Smooth muscle cell (in vitro differentiated cells): ENCODE measurements at regions not wholly inside any gene's neighbourhood (a gene's known extent, or its start where the extent isn't known, plus 50 kb on each side); places are given as distances from the start of the nearest gene placed in this dataset.
"Not testable (repeated sequence)": the region's sequence is repeated elsewhere in the genome, so short reads cannot be mapped to it uniquely, and the experiment has no call there.

Experiments used
- DNase-seq: peaks from one replicate; lab custom pipeline; 2025; ENCODE audit not compliant: unreplicated experiment; lab: John Stamatoyannopoulos, UW
- H2AFZ ChIP-seq: fragments of 200-600 bp; sonication (generic); 2 replicates; pipeline ENCODE4 v1.6.0; 2016; ENCODE audit warnings: antibody characterized with exemption, low read depth, mild to moderate bottlenecking
- H3F3A ChIP-seq: fragments of 200-600 bp; sonication (generic); 2 replicates; pipeline ENCODE4 v1.6.0; 2017; ENCODE audit warnings: antibody characterized with exemption, low read depth
- H3K27ac ChIP-seq: fragments of 200-600 bp; sonication (generic); 2 replicates; pipeline ENCODE4 v1.5.1; 2016; ENCODE audit warnings: low read depth, mild to moderate bottlenecking
- H3K27me3 ChIP-seq: fragments of 200-600 bp; sonication (generic); 2 replicates; pipeline ENCODE4 v1.6.1; 2016; ENCODE audit warnings: low read depth, mild to moderate bottlenecking
- H3K36me3 ChIP-seq: fragments of 200-600 bp; sonication (generic); 2 replicates; pipeline ENCODE4 v1.5.1; 2016; ENCODE audit warnings: low read depth
- H3K4me1 ChIP-seq: fragments of 200-600 bp; sonication (generic); 2 replicates; pipeline ENCODE4 v1.5.1; 2016; ENCODE audit warnings: low read depth
- H3K4me2 ChIP-seq: fragments of 200-600 bp; sonication (generic); 2 replicates; pipeline ENCODE4 v1.6.0; 2016; ENCODE audit warnings: mild to moderate bottlenecking
- H3K4me3 ChIP-seq: fragments of 200-600 bp; sonication (generic); 2 replicates; pipeline ENCODE4 v1.5.1; 2016; ENCODE audit warnings: mild to moderate bottlenecking
- H3K79me2 ChIP-seq: fragments of 200-600 bp; sonication (generic); 2 replicates; pipeline ENCODE4 v1.6.0; 2016; ENCODE audit warnings: low read depth, mild to moderate bottlenecking
- H3K9ac ChIP-seq: fragments of 200-600 bp; sonication (generic); 2 replicates; pipeline ENCODE4 v1.6.0; 2016; ENCODE audit warnings: low read depth
- H3K9me3 ChIP-seq: fragments of 200-600 bp; sonication (generic); replicated peaks from 2 replicates; pipeline ENCODE4 v1.5.1; 2016; ENCODE audit warnings: low read depth
- H4K20me1 ChIP-seq: fragments of 200-600 bp; sonication (generic); 2 replicates; pipeline ENCODE4 v1.6.0; 2016; ENCODE audit warnings: low read depth
- WGBS: methylation state at CpG from one replicate; pipeline ENCODE4 v1.1.7; 2016; ENCODE audit warnings: low lambda C conversion rate; 5-methylcytosine and 5-hydroxymethylcytosine counted together
- TF ChIP-seq, protein P1 (sequence below): fragments of 200-600 bp; sonication (generic); IDR thresholded peaks from 2 replicates; pipeline ENCODE4 v1.5.1; 2017; ENCODE audit warnings: borderline replicate concordance, mild to moderate bottlenecking, antibody characterized with exemption; ENCODE audit not compliant: insufficient read depth, poor library complexity, severe bottlenecking

DNA sequence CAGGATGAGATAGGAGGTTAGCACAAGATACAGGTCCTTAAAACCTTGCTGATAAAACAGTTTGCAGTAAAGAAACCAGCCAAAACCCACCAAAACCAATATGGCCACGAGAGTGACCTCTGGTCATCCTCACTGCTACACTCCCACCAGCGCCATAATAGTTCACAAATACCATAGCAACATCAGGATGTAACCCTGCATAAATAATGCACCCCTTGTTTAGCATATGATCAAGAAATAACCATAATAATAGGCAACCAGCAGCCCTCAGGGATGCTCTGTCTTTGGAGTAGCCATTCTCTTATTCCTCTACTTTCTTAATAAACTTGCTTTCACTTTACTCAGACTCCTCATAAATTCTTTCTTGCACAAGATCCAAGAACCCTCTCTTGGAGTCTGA, 86.9 kb upstream of the PRSS3 start:
- Histone ChIP-seq H4K20me1 (no peaks in the 10 kb centered on the region), H2AFZ (no peak overlapping the region), H3K79me2 (no peaks in the 10 kb centered on the region), H3K9me3 (no peaks in the 10 kb centered on the region), H3K36me3 (no peaks in the 10 kb centered on the region), H3F3A (no peaks in the 10 kb centered on the region), H3K27me3 (no peaks in the 10 kb centered on the region), H3K27ac (no peak overlapping the region), H3K4me1 (no peaks in the 10 kb centered on the region), H3K4me2 (no peak overlapping the region), H3K4me3 (no peak overlapping the region), H3K9ac (no peak overlapping the region)
- DNase-seq: no peak
- WGBS: 67% methylated on average over 2 of the region's 2 CpGs
- TF ChIP-seq, protein P1, sequence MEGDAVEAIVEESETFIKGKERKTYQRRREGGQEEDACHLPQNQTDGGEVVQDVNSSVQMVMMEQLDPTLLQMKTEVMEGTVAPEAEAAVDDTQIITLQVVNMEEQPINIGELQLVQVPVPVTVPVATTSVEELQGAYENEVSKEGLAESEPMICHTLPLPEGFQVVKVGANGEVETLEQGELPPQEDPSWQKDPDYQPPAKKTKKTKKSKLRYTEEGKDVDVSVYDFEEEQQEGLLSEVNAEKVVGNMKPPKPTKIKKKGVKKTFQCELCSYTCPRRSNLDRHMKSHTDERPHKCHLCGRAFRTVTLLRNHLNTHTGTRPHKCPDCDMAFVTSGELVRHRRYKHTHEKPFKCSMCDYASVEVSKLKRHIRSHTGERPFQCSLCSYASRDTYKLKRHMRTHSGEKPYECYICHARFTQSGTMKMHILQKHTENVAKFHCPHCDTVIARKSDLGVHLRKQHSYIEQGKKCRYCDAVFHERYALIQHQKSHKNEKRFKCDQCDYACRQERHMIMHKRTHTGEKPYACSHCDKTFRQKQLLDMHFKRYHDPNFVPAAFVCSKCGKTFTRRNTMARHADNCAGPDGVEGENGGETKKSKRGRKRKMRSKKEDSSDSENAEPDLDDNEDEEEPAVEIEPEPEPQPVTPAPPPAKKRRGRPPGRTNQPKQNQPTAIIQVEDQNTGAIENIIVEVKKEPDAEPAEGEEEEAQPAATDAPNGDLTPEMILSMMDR: no peak

DNA sequence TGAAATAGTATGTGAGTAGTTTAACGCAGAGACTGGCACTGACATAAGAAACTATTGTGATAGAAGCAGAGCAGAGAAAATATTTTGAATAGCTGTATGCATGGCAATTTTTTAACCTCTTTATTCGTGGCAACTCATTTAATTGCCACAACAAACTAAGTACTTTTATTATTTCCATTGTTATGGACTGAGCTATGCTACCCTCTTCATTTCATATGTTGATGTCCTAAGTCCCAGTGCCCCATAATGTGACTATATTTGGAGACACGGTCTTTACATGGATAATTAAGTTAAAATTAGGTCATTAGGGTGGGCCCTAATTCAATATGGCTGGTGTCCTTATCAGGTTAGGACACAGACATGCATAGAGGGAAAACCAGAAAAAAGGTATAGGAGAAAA, 86.1 kb upstream of the PRSS3 start:
- Histone ChIP-seq H3K27ac (no peak overlapping the region), H3K4me3 (no peak overlapping the region), H4K20me1 (no peaks in the 10 kb centered on the region), H3K36me3 (no peaks in the 10 kb centered on the region), H3K4me2 (no peak overlapping the region), H3K9me3 (no peaks in the 10 kb centered on the region), H2AFZ (no peak overlapping the region), H3K79me2 (no peaks in the 10 kb centered on the region), H3F3A (no peaks in the 10 kb centered on the region), H3K9ac (no peak overlapping the region), H3K4me1 (no peaks in the 10 kb centered on the region), H3K27me3 (no peaks in the 10 kb centered on the region)
- 64% methylated on average over 3 of the region's 3 CpGs for WGBS
- no peak for DNase-seq
- TF ChIP-seq, protein P1: no peak

DNA sequence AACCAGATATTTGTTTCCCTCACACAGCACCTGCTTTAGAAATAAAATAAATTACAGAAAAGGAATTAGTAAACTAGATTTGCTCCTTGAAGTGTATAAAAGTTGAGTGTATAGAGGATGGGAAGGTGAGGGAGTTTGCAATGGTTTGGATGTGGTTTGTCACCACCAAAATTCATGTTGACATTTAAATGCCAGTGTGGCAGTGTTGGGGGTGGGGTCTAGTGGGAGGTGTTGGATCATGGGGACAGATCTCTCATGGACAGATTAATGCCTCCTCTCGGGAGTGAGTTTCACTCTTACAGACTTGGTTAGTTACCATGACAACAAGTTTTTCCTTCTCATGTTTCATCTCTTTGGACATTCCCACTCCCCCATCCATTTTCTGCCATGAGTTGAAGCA, 83.9 kb upstream of the PRSS3 start:
- not testable (repeated sequence) for H3F3A ChIP-seq, H3K27ac ChIP-seq, H3K4me2 ChIP-seq, H3K4me1 ChIP-seq, DNase-seq, H3K27me3 ChIP-seq, H4K20me1 ChIP-seq, H3K9me3 ChIP-seq, H3K4me3 ChIP-seq, H3K9ac ChIP-seq, H3K36me3 ChIP-seq, H2AFZ ChIP-seq, H3K79me2 ChIP-seq
- 50% methylated on average over 1 of the region's 1 CpG for WGBS

DNA sequence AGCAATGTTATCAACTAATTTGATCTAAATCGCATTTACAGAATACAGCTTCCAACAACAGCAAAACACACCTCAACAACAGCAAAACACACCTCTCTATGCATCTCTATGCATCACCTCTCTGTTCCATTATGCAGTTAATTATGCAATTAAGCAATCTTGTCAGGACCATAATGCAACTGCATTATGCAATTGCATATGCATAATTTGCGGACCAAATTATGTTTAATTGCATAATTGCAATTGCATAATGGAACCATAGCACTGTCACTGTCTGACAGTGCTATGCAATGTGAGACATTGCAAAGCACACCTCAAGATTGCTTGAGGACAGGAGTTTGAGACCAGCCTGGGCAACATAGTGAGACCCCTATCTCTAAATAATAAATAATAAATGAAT, 80.4 kb upstream of the PRSS3 start:
- no peaks in the 10 kb centered on the region for H4K20me1 ChIP-seq
- WGBS: 93% methylated on average over 2 of the region's 2 CpGs
- TF ChIP-seq, protein P1: no peak

More for the DNA sequence above, 80.4 kb upstream of the PRSS3 start:
- Histone ChIP-seq H3K27ac (no peak overlapping the region), H3K27me3 (peaks cover 16% of the 10 kb centered on the region), H2AFZ (no peak overlapping the region), H3K4me3 (no peak overlapping the region), H3K4me2 (no peak overlapping the region), H3F3A (no peaks in the 10 kb centered on the region), H3K36me3 (no peaks in the 10 kb centered on the region), H3K4me1 (no peaks in the 10 kb centered on the region), H3K9ac (no peak overlapping the region), H3K9me3 (no peaks in the 10 kb centered on the region), H3K79me2 (no peaks in the 10 kb centered on the region)
- DNase-seq: no peak
